T-cell (primary cell): ENCODE measurements at regions not wholly inside any gene's neighbourhood (a gene's known extent, or its start where the extent isn't known, plus 50 kb on each side); places are given as distances from the start of the nearest gene placed in this dataset.

Experiments
- ATAC-seq, 4 experiments: fragments of 200-7000 bp in 3 of 4; fragments of 150-1000 bp in 1 of 4; cut with Tn5 transposase; replicated peaks in 1 of 4; 1 replicate in 3 of 4; 2 replicates in 1 of 4; pipeline ENCODE4 v1.10.0; 2021; ENCODE audit warnings: moderate library complexity in 3 of 4, mild to moderate bottlenecking in 2 of 4, moderate number of reproducible peaks in 1 of 4
- CTCF ChIA-PET, 2 donors: fragments of 300-600 bp; sonication (Branson Sonifier 250); formaldehyde crosslinking; loops; one replicate each; lab custom pipeline; 2022; ENCODE audit warnings: antibody characterized with exemption in 2 of 2; lab: Charles Lee
- POLR2A ChIA-PET, 2 donors: fragments of 300-600 bp; sonication (Branson Sonifier 250); formaldehyde crosslinking; loops; one replicate each; lab custom pipeline; 2022; ENCODE audit warnings: antibody characterized with exemption in 2 of 2; lab: Charles Lee
- DNase-seq, 35 experiments: peaks; one replicate each; pipeline versions ENCODE4 v3.0.0 to v3.0.0-alpha.2; 2013 to 2023
- H3K27ac ChIP-seq: one replicate; pipeline ENCODE4 v1.5.1; 2013; ENCODE audit warnings: low read length
- H3K27me3 ChIP-seq, 2 experiments: replicated peaks in 1 of 2; 1 replicate in 1 of 2; 2 replicates in 1 of 2; pipeline versions ENCODE4 v1.6.1 to v1.7.0; 2013; ENCODE audit warnings: low read length in 1 of 2, mixed read lengths in 1 of 2; ENCODE audit not compliant: control insufficient read depth in 2 of 2, insufficient read depth in 2 of 2; ENCODE audit errors: extremely low read depth in 1 of 2
- H3K36me3 ChIP-seq, 2 donors: 1 replicate in 1 of 2; 2 replicates in 1 of 2; pipeline versions ENCODE4 v1.6.1 to v1.7.0; 2013; ENCODE audit warnings: low read length in 1 of 2; ENCODE audit not compliant: control insufficient read depth in 2 of 2, insufficient read depth in 1 of 2; ENCODE audit errors: extremely low read depth in 1 of 2
- H3K4me1 ChIP-seq, 2 experiments: 1 replicate in 1 of 2; 2 replicates in 1 of 2; pipeline versions ENCODE4 v1.6.1 to v1.7.0; 2013; ENCODE audit warnings: low read length in 2 of 2, mixed read lengths in 1 of 2; ENCODE audit not compliant: insufficient read depth in 2 of 2, control insufficient read depth in 1 of 2; ENCODE audit errors: extremely low read depth in 1 of 2
- H3K4me3 ChIP-seq, 2 donors: 1 replicate in 1 of 2; 2 replicates in 1 of 2; pipeline versions ENCODE4 v1.5.1 to v1.7.0; 2013; ENCODE audit warnings: mild to moderate bottlenecking in 2 of 2, low read length in 1 of 2, moderate library complexity in 1 of 2; ENCODE audit not compliant: control insufficient read depth in 1 of 2; ENCODE audit errors: extremely low read depth in 1 of 2
- H3K9me3 ChIP-seq: 2 replicates; pipeline ENCODE4 v1.7.0; 2013
- H3K27ac Mint-ChIP-seq, 2 donors: one replicate each; pipeline ENCODE4 v1.8.0; 2020 to 2021; ENCODE audit warnings: mild to moderate bottlenecking in 2 of 2, mixed read lengths in 2 of 2
- H3K27me3 Mint-ChIP-seq, 2 donors: one replicate each; pipeline ENCODE4 v1.8.0; 2021 to 2022; ENCODE audit warnings: mixed read lengths in 2 of 2
- H3K36me3 Mint-ChIP-seq: one replicate; pipeline ENCODE4 v1.8.0; 2021; ENCODE audit warnings: mixed read lengths
- H3K4me1 Mint-ChIP-seq, 3 donors: one replicate each; pipeline ENCODE4 v1.8.0; 2020 to 2022; ENCODE audit warnings: mixed read lengths in 3 of 3, mild to moderate bottlenecking in 1 of 3
- H3K4me3 Mint-ChIP-seq, 3 donors: one replicate each; pipeline ENCODE4 v1.8.0; 2020 to 2022; ENCODE audit warnings: mild to moderate bottlenecking in 3 of 3, mixed read lengths in 3 of 3, moderate library complexity in 3 of 3
- H3K9me3 Mint-ChIP-seq, 3 donors: one replicate each; pipeline ENCODE4 v1.8.0; 2020 to 2022; ENCODE audit warnings: mixed read lengths in 3 of 3
- WGBS: methylation state at CpG from one replicate; pipeline ENCODE4 v1.1.5; 2013; ENCODE audit warnings: missing lambda C conversion rate; ENCODE audit not compliant: insufficient coverage; 5-methylcytosine and 5-hydroxymethylcytosine counted together

- Histone ChIP-seq H3K9me3 (no peaks in the 10 kb centered on the region), H3K27me3 (no peaks in the 10 kb centered on the region), H3K27ac (no peak overlapping the region), H3K4me3 (no peak overlapping the region), H3K4me1 (no peaks in the 10 kb centered on the region), H3K36me3 (no peaks in the 10 kb centered on the region)
- ATAC-seq: no peak
- POLR2A ChIA-PET: no interaction called here
- Mint-ChIP-seq H3K4me1 (no peaks in the 10 kb centered on the region), H3K4me3 (no peak overlapping the region), H3K27ac (no peak overlapping the region), H3K27me3 (peaks cover 5 to 21% of the 10 kb centered on the region in 2 donors), H3K9me3 (peaks cover 0 to 7% (median 2%) of the 10 kb centered on the region in 3 donors), H3K36me3 (no peaks in the 10 kb centered on the region)
- DNase-seq: no peak
- CTCF ChIA-PET: no interaction called here
Measured at GRCh38 chr15:38893925-38894242, 329.3 kb upstream of the RASGRP1 start.

- CTCF ChIA-PET: no interaction called here
- WGBS: no CpG with 5 or more reads among the region's 2 CpGs
- Histone ChIP-seq H3K36me3 (no peaks in the 10 kb centered on the region), H3K27me3 (no peaks in the 10 kb centered on the region), H3K27ac (no peak overlapping the region), H3K4me3 (no peak overlapping the region), H3K4me1 (no peaks in the 10 kb centered on the region), H3K9me3 (no peaks in the 10 kb centered on the region)
- peaks cover 5 to 21% of the 10 kb centered on the region in 2 donors for H3K27me3 Mint-ChIP-seq
- no peak overlapping the region for H3K4me3 Mint-ChIP-seq
- H3K27ac Mint-ChIP-seq: no peak overlapping the region
- no peaks in the 10 kb centered on the region for H3K36me3 Mint-ChIP-seq
- no peaks in the 10 kb centered on the region for H3K4me1 Mint-ChIP-seq
- peaks cover 0 to 7% (median 2%) of the 10 kb centered on the region in 3 donors for H3K9me3 Mint-ChIP-seq
- ATAC-seq: no peak
- POLR2A ChIA-PET: no interaction called here
- DNase-seq: no peak
Measured at GRCh38 chr15:38894243-38894948, 329.8 kb upstream of the RASGRP1 start.

- POLR2A ChIA-PET: no interaction called here
- 80% methylated on average over 1 of the region's 5 CpGs for WGBS
Measured at GRCh38 chr15:38895326-38896255, 331.0 kb upstream of the RASGRP1 start.

GRCh38 chr15:38896647-38897046 lies 332.0 kb upstream of the RASGRP1 start:
- H3K27ac ChIP-seq: no peak overlapping the region
- H3K4me1 ChIP-seq: no peaks in the 10 kb centered on the region
- Mint-ChIP-seq H3K36me3 (no peaks in the 10 kb centered on the region), H3K9me3 (peaks cover 0 to 7% (median 2%) of the 10 kb centered on the region in 3 donors), H3K4me3 (no peak overlapping the region), H3K27me3 (peaks cover 0 to 16% of the 10 kb centered on the region in 2 donors), H3K4me1 (no peaks in the 10 kb centered on the region), H3K27ac (no peak overlapping the region)
- ChIA-PET CTCF (no interaction called here), POLR2A (no interaction called here)
- no peak for ATAC-seq
- no peaks in the 10 kb centered on the region for H3K27me3 ChIP-seq
- no peaks in the 10 kb centered on the region for H3K36me3 ChIP-seq
- no peak overlapping the region for H3K4me3 ChIP-seq
- no peaks in the 10 kb centered on the region for H3K9me3 ChIP-seq
- no peak for DNase-seq
- no CpG with 5 or more reads among the region's 1 CpG for WGBS

More at GRCh38 chr15:38895326-38896255, 331.0 kb upstream of the RASGRP1 start:
- Mint-ChIP-seq H3K9me3 (peaks cover 0 to 7% (median 2%) of the 10 kb centered on the region in 3 donors), H3K27me3 (peaks cover 5 to 18% of the 10 kb centered on the region in 2 donors), H3K36me3 (no peaks in the 10 kb centered on the region), H3K4me1 (no peaks in the 10 kb centered on the region), H3K27ac (no peak overlapping the region), H3K4me3 (no peak overlapping the region)
- no peak overlapping the region for H3K27ac ChIP-seq
- no peaks in the 10 kb centered on the region for H3K27me3 ChIP-seq
- no peak overlapping the region for H3K4me3 ChIP-seq
- CTCF ChIA-PET: interaction anchor here in 1 of 2 donors (0.6 kb wide), 1 partner anchor 32 kb away, joined by 3 read pairs; no protein-coding TSS in a partner anchor
- no peaks in the 10 kb centered on the region for H3K36me3 ChIP-seq
- no peaks in the 10 kb centered on the region for H3K4me1 ChIP-seq
- ATAC-seq: no peak
- H3K9me3 ChIP-seq: no peaks in the 10 kb centered on the region
- DNase-seq: no peak

- Mint-ChIP-seq H3K36me3 (no peaks in the 10 kb centered on the region), H3K27ac (no peak overlapping the region), H3K4me3 (no peak overlapping the region), H3K27me3 (peaks cover 0 to 10% of the 10 kb centered on the region in 2 donors), H3K9me3 (peaks cover 0 to under 1% (median 0%) of the 10 kb centered on the region in 3 donors), H3K4me1 (no peaks in the 10 kb centered on the region)
- ChIA-PET POLR2A (no interaction called here), CTCF (no interaction called here)
- Histone ChIP-seq H3K4me1 (no peaks in the 10 kb centered on the region), H3K27me3 (peaks cover 0 to 4% of the 10 kb centered on the region in 2 experiments), H3K36me3 (no peaks in the 10 kb centered on the region), H3K4me3 (no peak overlapping the region), H3K9me3 (no peaks in the 10 kb centered on the region), H3K27ac (no peak overlapping the region)
- no peak for ATAC-seq
- no CpG with 5 or more reads among the region's 1 CpG for WGBS
- DNase-seq: no peak
Measured at GRCh38 chr15:38897551-38897950, 332.9 kb upstream of the RASGRP1 start.

- WGBS: no CpG with 5 or more reads among the region's 1 CpG
- no peaks in the 10 kb centered on the region for H3K36me3 ChIP-seq
- ChIA-PET POLR2A (no interaction called here), CTCF (no interaction called here)
- H3K4me1 Mint-ChIP-seq: no peaks in the 10 kb centered on the region
- no peaks in the 10 kb centered on the region for H3K9me3 Mint-ChIP-seq
- no peak overlapping the region for H3K4me3 Mint-ChIP-seq
- H3K27ac ChIP-seq: no peak overlapping the region
- no peak overlapping the region for H3K27ac Mint-ChIP-seq
- H3K36me3 Mint-ChIP-seq: no peaks in the 10 kb centered on the region
- no peak for DNase-seq
- H3K4me3 ChIP-seq: no peak overlapping the region
- H3K9me3 ChIP-seq: no peaks in the 10 kb centered on the region
- H3K4me1 ChIP-seq: no peaks in the 10 kb centered on the region
- H3K27me3 ChIP-seq: peaks cover 0 to 4% of the 10 kb centered on the region in 2 experiments
- peaks cover 0 to 10% of the 10 kb centered on the region in 2 donors for H3K27me3 Mint-ChIP-seq
- ATAC-seq: no peak
Measured at GRCh38 chr15:38898236-38898635, 333.6 kb upstream of the RASGRP1 start.
